Hematopoietic multipotent progenitor cell treated with erythropoietin and hydrocortisone succinate and interleukin-3 and kit ligand, for 15 days (in vitro differentiated cells): ENCODE measurements at regions not wholly inside any gene's neighbourhood (a gene's known extent, or its start where the extent isn't known, plus 50 kb on each side); places are given as distances from the start of the nearest gene placed in this dataset.
"Not testable (repeated sequence)": the region's sequence is repeated elsewhere in the genome, so short reads cannot be mapped to it uniquely, and the experiment has no call there.

Experiments
- DNase-seq: peaks from one replicate; pipeline ENCODE4 v3.0.0-alpha.2; 2015; ENCODE audit warnings: low spot score

DNA sequence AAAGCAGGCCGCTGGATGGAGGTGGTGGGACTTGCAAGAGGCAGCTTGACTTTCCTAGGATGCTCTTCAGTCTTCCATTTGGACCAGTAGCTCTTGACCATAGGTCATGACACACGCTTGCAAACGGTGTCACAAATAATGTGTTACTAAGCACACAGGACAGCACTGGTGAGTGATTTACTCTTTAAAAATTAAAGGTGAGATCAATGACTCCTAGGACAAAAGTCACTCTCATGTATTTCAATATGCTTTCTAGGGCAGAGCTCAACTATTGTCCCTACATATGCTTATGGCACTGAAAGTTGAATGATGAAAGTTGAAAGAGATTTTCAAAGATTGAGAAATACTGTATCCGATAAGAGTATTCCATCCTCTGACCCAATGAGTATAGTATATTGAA lies 496.7 kb downstream of the EBF1 start:
- DNase-seq: no peak

GRCh38 chr5:158601118-158601517 lies 498.6 kb downstream of the EBF1 start:
- DNase-seq: no peak

- no peak for DNase-seq
Measured at GRCh38 chr5:158600679-158601078, 499.0 kb downstream of the EBF1 start.

DNA sequence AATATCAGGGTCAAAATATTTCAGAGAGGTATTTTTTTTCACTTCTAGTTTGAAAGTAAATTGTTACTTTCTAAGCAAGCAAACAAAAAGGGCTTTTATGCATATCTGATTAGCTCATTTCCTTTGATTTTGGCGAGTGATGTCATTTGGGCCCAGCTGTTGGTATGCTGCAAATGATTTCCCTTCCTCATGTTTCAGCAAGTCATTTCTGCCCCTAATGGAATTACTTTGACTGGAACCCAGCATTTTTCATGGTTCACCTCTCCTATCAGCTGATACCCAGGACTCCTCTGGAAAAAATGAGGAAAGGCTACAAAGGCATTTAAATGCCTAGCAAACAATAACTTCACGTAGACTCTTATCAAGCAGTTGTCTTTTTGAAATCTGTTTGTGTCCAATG lies 500.6 kb downstream of the EBF1 start:
- no peak for DNase-seq

DNA sequence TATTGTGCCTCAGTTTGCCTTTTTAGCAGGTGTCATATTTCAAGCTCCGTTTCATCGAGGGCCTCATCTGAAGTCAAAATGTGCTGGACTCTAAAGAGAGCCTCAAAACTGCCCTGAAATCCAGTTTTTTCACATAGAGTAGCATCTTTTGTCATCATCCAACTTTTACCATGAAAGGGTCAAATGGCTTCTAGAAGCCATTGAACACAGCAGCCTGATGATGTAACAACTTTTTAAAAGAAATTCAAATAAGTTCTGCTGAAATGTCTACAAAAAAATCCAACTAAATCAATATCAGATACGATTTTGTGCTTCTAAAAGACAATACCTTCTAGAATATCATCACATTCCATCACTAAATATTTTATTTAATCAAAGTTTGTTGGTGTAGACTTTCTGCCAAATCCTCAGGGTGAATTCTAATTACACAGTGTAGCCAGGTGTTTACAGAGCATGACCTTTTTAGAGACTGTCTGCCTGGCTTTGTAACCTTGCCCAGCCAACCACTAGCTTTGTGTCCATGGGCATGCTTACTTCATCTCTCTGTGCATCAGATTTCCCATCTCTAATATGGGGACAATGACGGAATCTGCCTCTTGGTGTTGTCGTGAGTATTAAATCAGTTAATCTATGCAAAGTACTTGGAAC lies 505.0 kb downstream of the EBF1 start:
- no peak for DNase-seq

GRCh38 chr5:158593925-158594324 lies 505.8 kb downstream of the EBF1 start:
- no peak for DNase-seq

GRCh38 chr5:158591301-158591863 lies 508.3 kb downstream of the EBF1 start:
- DNase-seq: no peak

GRCh38 chr5:158590746-158591300 lies 508.9 kb downstream of the EBF1 start:
- no peak for DNase-seq

DNA sequence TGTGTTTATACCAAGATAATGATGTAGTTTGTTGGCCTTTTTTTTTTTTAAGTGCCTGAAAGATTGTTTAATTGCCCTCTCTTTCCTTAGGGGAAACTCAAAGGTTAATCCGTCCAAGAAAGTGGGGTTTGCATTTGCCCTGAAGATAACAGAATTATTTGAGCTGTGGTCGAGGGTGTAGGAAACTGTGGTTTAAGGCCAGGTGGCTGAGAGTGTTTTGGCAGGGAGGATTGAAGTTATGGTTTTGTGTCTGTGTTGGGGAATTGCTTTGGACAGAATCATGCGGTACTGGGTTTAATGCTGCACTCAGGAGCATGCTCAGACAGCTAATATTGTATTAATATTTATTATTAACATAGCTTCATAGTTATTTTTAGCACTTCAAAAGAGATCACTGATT lies 509.8 kb downstream of the EBF1 start:
- DNase-seq: no peak

- DNase-seq: no peak
Measured at GRCh38 chr5:158588617-158589016, 511.1 kb downstream of the EBF1 start.

DNA sequence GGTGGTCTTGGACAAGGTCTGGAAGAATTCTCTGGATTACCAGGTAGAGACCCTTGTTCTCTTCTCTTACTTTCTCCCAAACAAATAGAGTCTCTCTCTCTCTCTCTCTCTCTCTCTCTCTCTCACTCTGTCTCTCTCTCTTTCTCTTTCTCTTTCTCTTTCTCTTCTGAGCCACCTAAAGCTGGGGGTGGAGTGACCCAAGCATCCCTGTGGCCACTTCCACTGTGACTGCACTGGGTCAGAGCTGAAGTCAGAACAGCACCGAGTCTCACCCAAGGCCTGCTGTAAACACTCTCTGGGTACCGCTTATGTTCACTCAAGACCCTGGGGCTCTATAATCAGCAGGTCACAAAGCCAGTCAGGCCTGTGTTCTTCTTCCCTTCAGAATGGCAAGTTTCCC lies 513.7 kb downstream of the EBF1 start:
- DNase-seq: no peak

DNA sequence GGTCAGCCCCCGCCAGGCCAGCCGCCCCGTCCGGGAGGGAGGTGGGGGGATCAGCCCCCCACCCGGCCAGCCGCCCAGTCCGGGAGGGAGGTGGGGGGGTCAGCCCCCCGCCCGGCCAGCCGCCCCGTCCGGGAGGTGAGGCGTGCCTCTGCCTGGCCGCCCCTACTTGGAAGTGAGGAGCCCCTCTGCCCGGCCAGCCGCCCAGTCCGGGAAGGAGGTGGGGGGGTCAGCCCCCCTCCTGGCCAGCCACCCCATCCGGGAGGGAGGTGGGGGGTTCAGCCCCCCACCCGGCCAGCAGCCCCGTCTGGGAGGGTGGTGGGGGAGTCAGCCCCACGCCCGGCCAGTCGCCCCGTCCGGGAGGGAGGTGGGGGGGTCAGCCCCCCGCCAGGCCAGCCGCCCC lies 517.0 kb downstream of the EBF1 start:
- DNase-seq: not testable (repeated sequence)

DNA sequence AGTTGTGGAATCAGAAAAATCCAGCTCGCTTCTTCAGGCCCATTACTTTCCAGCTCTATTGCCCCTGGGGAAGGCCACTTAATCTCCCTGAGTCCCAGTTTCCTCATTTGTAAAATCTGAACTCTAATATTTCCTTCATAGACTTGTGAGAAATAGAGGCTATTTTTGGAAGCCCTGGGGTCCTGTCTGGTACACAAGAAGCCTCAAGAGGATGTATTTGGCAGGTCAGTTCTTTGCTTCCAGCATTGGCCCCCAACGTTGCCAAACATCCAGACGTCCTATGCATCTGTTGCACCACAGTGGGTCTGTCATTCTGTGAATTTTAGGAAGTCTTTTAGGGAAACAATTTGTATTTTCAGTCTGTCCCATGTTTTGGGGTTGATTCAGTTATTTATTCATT lies 525.9 kb downstream of the EBF1 start:
- DNase-seq: no peak

GRCh38 chr5:158570502-158570901 lies 529.2 kb downstream of the EBF1 start:
- DNase-seq: no peak

GRCh38 chr5:158569534-158569933 lies 530.2 kb downstream of the EBF1 start:
- DNase-seq: no peak

- DNase-seq: no peak
Measured at GRCh38 chr5:158565017-158565789, 534.5 kb downstream of the EBF1 start.

- DNase-seq: no peak
Measured at GRCh38 chr5:158563760-158564390, 535.8 kb downstream of the EBF1 start.

GRCh38 chr5:158561562-158562190 lies 538.0 kb downstream of the EBF1 start:
- no peak for DNase-seq

DNA sequence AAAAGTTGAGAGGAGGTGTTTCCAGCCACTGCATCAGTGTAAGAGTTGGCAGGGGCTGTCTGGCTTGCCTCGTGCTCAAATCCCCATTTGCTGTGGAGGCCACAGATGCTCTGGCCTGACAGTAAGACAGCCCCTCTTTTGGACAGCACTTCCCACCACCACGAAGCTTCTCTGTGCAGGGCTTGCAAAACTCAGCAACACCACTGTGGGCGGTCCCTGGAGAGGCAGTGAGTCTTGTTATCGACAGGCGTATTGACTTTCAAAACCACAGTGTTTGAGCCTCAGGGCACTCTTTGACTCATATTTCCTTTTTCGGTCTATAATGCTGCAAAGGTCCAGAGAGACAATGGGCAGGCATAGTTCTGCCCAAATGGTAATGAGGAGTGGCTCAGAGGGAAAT lies 539.5 kb downstream of the EBF1 start:
- no peak for DNase-seq

- DNase-seq: no peak
Measured at GRCh38 chr5:158559643-158560042, 540.1 kb downstream of the EBF1 start.

- no peak for DNase-seq
Measured at GRCh38 chr5:158559066-158559465, 540.6 kb downstream of the EBF1 start.

GRCh38 chr5:158553962-158554336 lies 545.8 kb downstream of the EBF1 start:
- no peak for DNase-seq
